WERI-Rb-1 (cell line): ENCODE measurements at regions not wholly inside any gene's neighbourhood (a gene's known extent, or its start where the extent isn't known, plus 50 kb on each side); places are given as distances from the start of the nearest gene placed in this dataset.

Source experiments
- DNase-seq: peaks from one replicate; pipeline ENCODE4 v3.0.0-alpha.2; 2020
- H3K27ac ChIP-seq: fragments of 250-450 bp; sonication (Bioruptor Pico); 2 replicates; pipeline ENCODE4 v1.5.1; 2020; ENCODE audit warnings: mild to moderate bottlenecking, moderate library complexity
- H3K27me3 ChIP-seq: fragments of 250-450 bp; sonication (Bioruptor Pico); 2 replicates; pipeline ENCODE4 v1.5.1; 2021; ENCODE audit warnings: mild to moderate bottlenecking, low read depth, moderate library complexity; ENCODE audit not compliant: insufficient read depth, severe bottlenecking
- H3K36me3 ChIP-seq: fragments of 250-450 bp; sonication (Bioruptor Pico); 2 replicates; pipeline ENCODE4 v1.5.1; 2020; ENCODE audit warnings: mild to moderate bottlenecking, moderate library complexity
- H3K4me3 ChIP-seq: 2 replicates; pipeline ENCODE4 v1.5.1; 2011; ENCODE audit warnings: low read depth, mild to moderate bottlenecking, control low read depth, low read length
- H3K9me3 ChIP-seq: fragments of 250-450 bp; sonication (Bioruptor Pico); 2 replicates; pipeline ENCODE4 v1.5.1; 2021; ENCODE audit warnings: mild to moderate bottlenecking, moderate library complexity; ENCODE audit not compliant: severe bottlenecking
- CTCF ChIP-seq: IDR thresholded peaks from 2 replicates; pipeline ENCODE4 v1.5.1; 2011; ENCODE audit warnings: low read depth, mild to moderate bottlenecking, control low read depth, inconsistent platforms, low read length

- Histone ChIP-seq H3K4me3 (no peak overlapping the region), H3K27ac (no peak overlapping the region), H3K36me3 (no peaks in the 10 kb centered on the region), H3K9me3 (no peaks in the 10 kb centered on the region), H3K27me3 (no peaks in the 10 kb centered on the region)
- no peak for DNase-seq
- TF ChIP-seq CTCF: no peak
Observed at GRCh38 chr18:7383002-7383980, 152.4 kb downstream of the LRRC30 start.

GRCh38 chr18:7388741-7389140, 157.9 kb downstream of the LRRC30 start:
- TF ChIP-seq CTCF: no peak
- Histone ChIP-seq H3K36me3 (no peaks in the 10 kb centered on the region), H3K27me3 (no peaks in the 10 kb centered on the region), H3K4me3 (no peak overlapping the region), H3K9me3 (no peaks in the 10 kb centered on the region), H3K27ac (no peak overlapping the region)
- no peak for DNase-seq

- no peaks in the 10 kb centered on the region for H3K27me3 ChIP-seq
- DNase-seq: no peak
- TF ChIP-seq CTCF: no peak
- H3K4me3 ChIP-seq: no peak overlapping the region
- no peak overlapping the region for H3K27ac ChIP-seq
- H3K9me3 ChIP-seq: no peaks in the 10 kb centered on the region
- H3K36me3 ChIP-seq: no peaks in the 10 kb centered on the region
Observed at GRCh38 chr18:7390731-7391492, 160.0 kb downstream of the LRRC30 start.

- Histone ChIP-seq H3K27me3 (no peaks in the 10 kb centered on the region), H3K9me3 (no peaks in the 10 kb centered on the region), H3K27ac (no peak overlapping the region), H3K36me3 (no peaks in the 10 kb centered on the region), H3K4me3 (no peak overlapping the region)
- no peak for TF ChIP-seq CTCF
- DNase-seq: peak; percentile 45
Observed at GRCh38 chr18:7393080-7393479, 162.2 kb downstream of the LRRC30 start.

- no peak for TF ChIP-seq CTCF
- H3K36me3 ChIP-seq: no peaks in the 10 kb centered on the region
- H3K9me3 ChIP-seq: no peaks in the 10 kb centered on the region
- no peak overlapping the region for H3K4me3 ChIP-seq
- H3K27ac ChIP-seq: no peak overlapping the region
- no peaks in the 10 kb centered on the region for H3K27me3 ChIP-seq
- no peak for DNase-seq
Observed at GRCh38 chr18:7394050-7394659, 163.3 kb downstream of the LRRC30 start.
